PC-3 (cell line): ENCODE measurements at regions not wholly inside any gene's neighbourhood (a gene's known extent, or its start where the extent isn't known, plus 50 kb on each side); places are given as distances from the start of the nearest gene placed in this dataset.

Experiments
- ATAC-seq: fragments of 200-7000 bp; cut with Tn5 transposase; 2 replicates; pipeline ENCODE4 v1.9.1; 2020; ENCODE audit warnings: mild to moderate bottlenecking, moderate library complexity
- BruUV-seq: library from RNA; stranded (reverse); fragments of 400-500 nt; replicated peaks from 2 replicates; lab custom pipeline; 2021; lab: Mats Ljungman, UMichigan
- CTCF ChIA-PET: fragments of 300-600 bp; sonication (Branson Sonifier 250); formaldehyde crosslinking; loops from one replicate; lab custom pipeline; 2022; ENCODE audit warnings: antibody characterized with exemption; lab: Charles Lee
- POLR2A ChIA-PET: fragments of 300-600 bp; sonication (Branson Sonifier 250); formaldehyde crosslinking; loops from one replicate; lab custom pipeline; 2022; ENCODE audit warnings: antibody characterized with exemption; ENCODE audit not compliant: unreplicated experiment; lab: Charles Lee
- DNase-seq: peaks from one replicate; pipeline ENCODE4 v3.0.0-alpha.2; 2015
- H2AFZ ChIP-seq: fragments of 300-600 bp; sonication (generic); 2 replicates; pipeline ENCODE4 v1.6.0; 2016; ENCODE audit warnings: antibody characterized with exemption, low read length
- H3F3A ChIP-seq: fragments of 300-600 bp; sonication (generic); one replicate; pipeline ENCODE4 v1.6.0; 2017; ENCODE audit warnings: antibody characterized with exemption, low read length, control low read depth, mild to moderate bottlenecking; ENCODE audit not compliant: unreplicated experiment
- H3K27ac ChIP-seq: fragments of 300-600 bp; sonication (generic); 2 replicates; pipeline ENCODE4 v1.5.1; 2016; ENCODE audit warnings: mild to moderate bottlenecking, low read length
- H3K27me3 ChIP-seq: fragments of 300-600 bp; sonication (generic); 2 replicates; pipeline ENCODE4 v1.6.1; 2016; ENCODE audit warnings: low read length, mixed read lengths
- H3K36me3 ChIP-seq: fragments of 300-600 bp; sonication (generic); 2 replicates; pipeline ENCODE4 v1.6.1; 2016; ENCODE audit warnings: low read depth, mixed run types, low read length, mixed read lengths
- H3K4me1 ChIP-seq: fragments of 300-600 bp; sonication (generic); 2 replicates; pipeline ENCODE4 v1.5.1; 2016; ENCODE audit warnings: low read length; ENCODE audit not compliant: insufficient read depth
- H3K4me2 ChIP-seq: fragments of 300-600 bp; sonication (generic); 2 replicates; pipeline ENCODE4 v1.6.0; 2016; ENCODE audit warnings: low read length
- H3K4me3 ChIP-seq: fragments of 300-600 bp; sonication (generic); 2 replicates; pipeline ENCODE4 v1.5.1; 2016; ENCODE audit warnings: mild to moderate bottlenecking, low read length, mixed read lengths
- H3K79me2 ChIP-seq: fragments of 300-600 bp; sonication (generic); 2 replicates; pipeline ENCODE4 v1.6.1; 2017; ENCODE audit warnings: low read length, mixed read lengths
- H3K9ac ChIP-seq: fragments of 300-600 bp; sonication (generic); 2 replicates; pipeline ENCODE4 v1.6.0; 2016; ENCODE audit warnings: mild to moderate bottlenecking, low read length
- H3K9me2 ChIP-seq: fragments of 300-600 bp; sonication (generic); replicated peaks from 2 replicates; pipeline ENCODE4 v1.6.1; 2016; ENCODE audit warnings: mixed run types, low read length, mixed read lengths
- H3K9me3 ChIP-seq: fragments of 300-600 bp; sonication (generic); 2 replicates; pipeline ENCODE4 v1.6.1; 2016; ENCODE audit warnings: low read length, mixed read lengths
- H4K20me1 ChIP-seq: fragments of 300-600 bp; sonication (generic); 2 replicates; pipeline ENCODE4 v1.6.1; 2016; ENCODE audit warnings: low read length, mixed read lengths
- CTCF ChIP-seq: fragments of 300-600 bp; sonication (generic); conservative IDR thresholded peaks from 2 replicates; pipeline ENCODE4 v1.5.1; 2017; ENCODE audit warnings: antibody characterized with exemption, low read depth, mild to moderate bottlenecking, low read length
- EZH2 ChIP-seq: fragments of 300-600 bp; sonication (generic); IDR thresholded peaks from one replicate; pipeline ENCODE4 v1.6.1; 2017; ENCODE audit warnings: antibody characterized with exemption, mild to moderate bottlenecking, low read length; ENCODE audit not compliant: unreplicated experiment
- EZH2phosphoT487 ChIP-seq: fragments of 300-600 bp; sonication (generic); IDR thresholded peaks from 2 replicates; pipeline ENCODE4 v1.6.1; 2018; ENCODE audit warnings: mild to moderate bottlenecking, antibody characterized with exemption, low read length, borderline replicate concordance
- intact Hi-C: fragments of 100-400 bp; cut with micrococcal nuclease; formaldehyde crosslinking; loops from 2 replicates; pipeline ENCODE4 v1.9.0; 2023

GRCh38 chr9:80085668-80086067 is 513.9 kb downstream of the TLE4 start:
- H2AFZ ChIP-seq = no peak overlapping the region
- TF ChIP-seq EZH2phosphoT487 (no peak), CTCF (no peak), EZH2 (no peak)
- no peak overlapping the region for H3K9ac ChIP-seq
- CTCF ChIA-PET = no interaction called here
- no peak overlapping the region for H3K27ac ChIP-seq
- H3K27me3 ChIP-seq = no peaks in the 10 kb centered on the region
- no peaks in the 10 kb centered on the region for H3K9me2 ChIP-seq
- H3F3A ChIP-seq = no peaks in the 10 kb centered on the region
- ATAC-seq (no peak), DNase-seq (no peak)
- no peaks in the 10 kb centered on the region for H3K4me1 ChIP-seq
- no peak overlapping the region for H3K4me2 ChIP-seq
- intact Hi-C loops = no loop called here
- no peaks in the 10 kb centered on the region for H3K79me2 ChIP-seq
- POLR2A ChIA-PET = no interaction called here
- no TSS peak for BruUV-seq
- no peaks in the 10 kb centered on the region for H3K9me3 ChIP-seq
- H3K4me3 ChIP-seq = no peak overlapping the region
- no peaks in the 10 kb centered on the region for H4K20me1 ChIP-seq
- no peaks in the 10 kb centered on the region for H3K36me3 ChIP-seq

DNA sequence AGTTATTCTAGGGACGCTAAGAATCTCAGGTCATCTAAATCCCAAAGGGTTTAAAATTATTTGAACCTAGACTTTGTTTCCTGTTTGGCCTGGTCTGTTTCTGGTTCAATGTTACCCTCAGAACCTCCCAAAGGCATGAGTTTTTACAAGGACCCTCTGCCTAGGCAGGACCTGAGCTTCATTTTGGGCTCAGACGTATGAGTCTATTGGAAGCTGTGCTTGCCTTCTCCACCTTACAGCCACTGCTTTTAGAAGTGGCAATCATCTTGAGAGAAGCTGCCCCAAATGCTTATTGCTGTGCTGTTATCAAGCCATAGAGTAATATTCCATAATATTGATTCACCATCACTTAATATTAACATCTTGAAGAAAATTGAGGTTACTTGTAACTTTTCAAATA is 510.4 kb downstream of the TLE4 start:
- no peaks in the 10 kb centered on the region for H4K20me1 ChIP-seq
- H3K36me3 ChIP-seq = no peaks in the 10 kb centered on the region
- H3K27me3 ChIP-seq = no peaks in the 10 kb centered on the region
- H3K4me2 ChIP-seq = no peak overlapping the region
- no peak for DNase-seq
- BruUV-seq = no TSS peak
- no peak overlapping the region for H3K27ac ChIP-seq
- no peak overlapping the region for H3K9ac ChIP-seq
- intact Hi-C loops = no loop called here
- H2AFZ ChIP-seq = no peak overlapping the region
- TF ChIP-seq EZH2 (no peak), EZH2phosphoT487 (no peak), CTCF (no peak)
- H3K4me1 ChIP-seq = no peaks in the 10 kb centered on the region
- CTCF ChIA-PET = no interaction called here
- H3K9me2 ChIP-seq = no peaks in the 10 kb centered on the region
- POLR2A ChIA-PET = no interaction called here
- no peak for ATAC-seq
- H3F3A ChIP-seq = no peaks in the 10 kb centered on the region
- no peaks in the 10 kb centered on the region for H3K9me3 ChIP-seq
- no peaks in the 10 kb centered on the region for H3K79me2 ChIP-seq
- H3K4me3 ChIP-seq = no peak overlapping the region

DNA sequence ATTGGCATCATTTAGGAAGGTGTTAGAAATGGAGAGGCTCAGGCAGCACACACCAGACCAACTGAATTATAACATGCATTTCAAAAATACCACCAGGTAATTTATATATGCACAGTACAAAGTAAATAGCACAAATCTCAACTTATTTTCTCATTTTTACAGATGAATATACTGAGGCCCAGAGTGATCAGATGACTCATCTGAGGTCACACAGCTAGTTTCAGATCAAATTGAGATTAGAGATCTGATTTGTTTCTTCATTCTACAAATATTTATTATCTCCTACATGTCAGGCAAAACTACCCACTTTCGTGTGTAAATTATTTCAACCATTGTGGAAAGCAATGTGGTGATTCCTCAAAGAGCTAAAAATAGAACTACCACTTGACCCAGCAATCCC is 507.1 kb downstream of the TLE4 start:
- Histone ChIP-seq H3K79me2 (no peaks in the 10 kb centered on the region), H3K9ac (no peak overlapping the region), H3K4me2 (no peak overlapping the region), H3K36me3 (no peaks in the 10 kb centered on the region), H4K20me1 (no peaks in the 10 kb centered on the region), H3K4me1 (no peaks in the 10 kb centered on the region), H3K9me2 (no peaks in the 10 kb centered on the region), H3F3A (no peaks in the 10 kb centered on the region), H3K4me3 (no peak overlapping the region), H2AFZ (no peak overlapping the region), H3K9me3 (no peaks in the 10 kb centered on the region), H3K27ac (no peak overlapping the region), H3K27me3 (no peaks in the 10 kb centered on the region)
- POLR2A ChIA-PET = no interaction called here
- no TSS peak for BruUV-seq
- TF ChIP-seq EZH2phosphoT487 (no peak), CTCF (no peak), EZH2 (no peak)
- ATAC-seq = no peak
- CTCF ChIA-PET = no interaction called here
- DNase-seq = peak; percentile 2
- intact Hi-C loops = no loop called here
